Endothelial cell of umbilical vein (primary cell): ENCODE measurements at regions not wholly inside any gene's neighbourhood (a gene's known extent, or its start where the extent isn't known, plus 50 kb on each side); places are given as distances from the start of the nearest gene placed in this dataset.

Experiments
- BruUV-seq: library from RNA; stranded (reverse); fragments of 400-500 nt; replicated peaks from 2 replicates; lab custom pipeline; 2021; lab: Mats Ljungman, UMichigan
- CTCF ChIA-PET: fragments of 300-600, 350-600 bp; sonication (Branson Sonifier 250); formaldehyde crosslinking; loops from one replicate; lab custom pipeline; 2021; ENCODE audit warnings: antibody characterized with exemption, inconsistent platforms; lab: Charles Lee
- POLR2A ChIA-PET: fragments of 300-600, 350-600 bp; sonication (Branson Sonifier 250); formaldehyde crosslinking; loops from one replicate; lab custom pipeline; 2021; ENCODE audit warnings: antibody characterized with exemption, inconsistent platforms; lab: Charles Lee
- DNase-seq: peaks from one replicate; pipeline ENCODE4 v3.0.0-alpha.2; 2011; ENCODE audit warnings: low read depth, low spot score
- FAIRE-seq: peaks from 2 replicates; lab custom pipeline; 2011; peaks lifted over from hg19 to GRCh38; lab: Jason Lieb, UNC
- H2AFZ ChIP-seq: 2 replicates; pipeline ENCODE4 v1.6.0; 2012; ENCODE audit warnings: low read depth, low read length, control low read depth, inconsistent platforms
- H3K27ac ChIP-seq: 2 replicates; pipeline ENCODE4 v1.5.1; 2011; ENCODE audit warnings: low read depth, mild to moderate bottlenecking, control low read depth, low read length, moderate library complexity; ENCODE audit not compliant: insufficient read depth
- H3K27me3 ChIP-seq, 2 experiments: 2 replicates each; pipeline versions ENCODE4 v1.6.0 to v1.6.1; 2011; ENCODE audit warnings: low read length in 2 of 2, mixed read lengths in 1 of 2; ENCODE audit not compliant: control insufficient read depth in 2 of 2, insufficient read depth in 2 of 2
- H3K36me3 ChIP-seq, 2 experiments: 2 replicates in 1 of 2; 3 replicates in 1 of 2; pipeline ENCODE4 v1.5.1; 2011; ENCODE audit warnings: low read length in 2 of 2, mild to moderate bottlenecking in 1 of 2, moderate library complexity in 1 of 2; ENCODE audit not compliant: control insufficient read depth in 2 of 2, insufficient read depth in 2 of 2; ENCODE audit errors: extremely low read depth in 1 of 2
- H3K4me1 ChIP-seq: 3 replicates; pipeline ENCODE4 v1.5.1; 2011; ENCODE audit warnings: mild to moderate bottlenecking, low read length; ENCODE audit not compliant: control insufficient read depth, insufficient read depth; ENCODE audit errors: extremely low read depth
- H3K4me2 ChIP-seq: 2 replicates; pipeline ENCODE4 v1.6.1; 2011; ENCODE audit warnings: low read length, control low read depth, mixed read lengths; ENCODE audit not compliant: insufficient read depth
- H3K4me3 ChIP-seq, 3 experiments: fragments of 200-600 bp in 1 of 3; sonication (generic), shearing (Covaris generic) in 1 of 3; replicated peaks in 1 of 3; 2 replicates each; pipeline ENCODE4 v1.5.1; 2011 to 2016; ENCODE audit warnings: control low read depth in 3 of 3, low read length in 3 of 3, mild to moderate bottlenecking in 2 of 3, inconsistent platforms in 1 of 3, low read depth in 1 of 3, moderate library complexity in 1 of 3; ENCODE audit not compliant: insufficient read depth in 1 of 3
- H3K79me2 ChIP-seq: 2 replicates; pipeline ENCODE4 v1.6.0; 2012; ENCODE audit warnings: low read length, inconsistent platforms; ENCODE audit not compliant: control insufficient read depth, insufficient read depth
- H3K9ac ChIP-seq: replicated peaks from 2 replicates; pipeline ENCODE3; 2011; ENCODE audit warnings: low read length, control low read depth; ENCODE audit not compliant: insufficient read depth; ENCODE audit errors: extremely low read depth
- H3K9me1 ChIP-seq: replicated peaks from 3 replicates; pipeline ENCODE4 v1.6.0; 2011; ENCODE audit warnings: mild to moderate bottlenecking, low read length; ENCODE audit not compliant: control insufficient read depth, insufficient read depth; ENCODE audit errors: extremely low read depth
- H3K9me3 ChIP-seq: replicated peaks from 2 replicates; pipeline ENCODE4 v1.5.1; 2012; ENCODE audit warnings: low read length, inconsistent platforms; ENCODE audit not compliant: control insufficient read depth, insufficient read depth
- H4K20me1 ChIP-seq: replicated peaks from 2 replicates; pipeline ENCODE3; 2011; ENCODE audit warnings: mild to moderate bottlenecking, low read length; ENCODE audit not compliant: control insufficient read depth, insufficient read depth; ENCODE audit errors: extremely low read depth
- CTCF ChIP-seq, 2 donors: IDR thresholded peaks; 1 replicate in 1 of 2; 2 replicates in 1 of 2; pipeline ENCODE4 v1.5.1; 2011; ENCODE audit warnings: low read length in 2 of 2, mild to moderate bottlenecking in 2 of 2, moderate library complexity in 2 of 2, control low read depth in 1 of 2, inconsistent platforms in 1 of 2, low read depth in 1 of 2; ENCODE audit not compliant: insufficient read depth in 1 of 2; ENCODE audit errors: extremely low read depth in 1 of 2
- EZH2 ChIP-seq: IDR thresholded peaks from 2 replicates; pipeline ENCODE4 v1.6.1; 2012; ENCODE audit warnings: borderline replicate concordance, low read depth, mild to moderate bottlenecking, moderate library complexity, low read length, inconsistent platforms; ENCODE audit not compliant: severe bottlenecking
- FOS ChIP-seq: IDR thresholded peaks from 2 replicates; pipeline ENCODE4 v1.6.1; 2011; ENCODE audit warnings: mild to moderate bottlenecking, low read length, moderate library complexity, borderline replicate concordance; ENCODE audit not compliant: insufficient read depth
- GATA2 ChIP-seq: IDR thresholded peaks from 2 replicates; pipeline ENCODE4 v1.7.0; 2011; ENCODE audit warnings: low read depth, mild to moderate bottlenecking, moderate library complexity, mixed read lengths, low read length; ENCODE audit not compliant: insufficient read length, insufficient read depth
- JUN ChIP-seq: IDR thresholded peaks from 2 replicates; pipeline ENCODE4 v1.6.1; 2011; ENCODE audit warnings: borderline replicate concordance, low read depth; ENCODE audit not compliant: insufficient read length, insufficient read depth
- MAX ChIP-seq: IDR thresholded peaks from 2 replicates; pipeline ENCODE4 v1.6.1; 2011; ENCODE audit not compliant: insufficient read depth, insufficient read length
- MYC ChIP-seq: IDR thresholded peaks from one replicate; pipeline ENCODE4 v1.6.1; 2011; ENCODE audit warnings: mild to moderate bottlenecking, low read depth, low read length
- POLR2A ChIP-seq: IDR thresholded peaks from 2 replicates; pipeline ENCODE4 v1.6.1; 2012; ENCODE audit warnings: low read depth, mild to moderate bottlenecking, control low read depth, low read length
- POLR2AphosphoS5 ChIP-seq: IDR thresholded peaks from 2 replicates; pipeline ENCODE4 v1.6.1; 2012; ENCODE audit warnings: low read depth, mild to moderate bottlenecking, control low read depth, low read length, moderate library complexity; ENCODE audit not compliant: insufficient read depth
- dilution Hi-C: fragments of 300-500 bp; cut with MboI; formaldehyde crosslinking; loops from one replicate; pipeline ENCODE4 v1.15.0; 2019; ENCODE audit warnings: low sequenced_read_pairs; ENCODE audit not compliant: extremely low pct_ligation_motif_present
- intact Hi-C: fragments of 100-400 bp; cut with micrococcal nuclease; formaldehyde crosslinking; loops from one replicate; pipeline ENCODE4 v1.10.0; 2022

GRCh38 chr2:72028996-72029395 lies 118.7 kb downstream of the CYP26B1 start:
- intact Hi-C loops: no loop called here
- Histone ChIP-seq H3K9me1 (no peaks in the 10 kb centered on the region), H2AFZ (no peak overlapping the region), H3K9ac (no peak overlapping the region), H3K36me3 (no peaks in the 10 kb centered on the region), H3K27ac (no peak overlapping the region), H3K4me2 (no peak overlapping the region), H3K9me3 (no peaks in the 10 kb centered on the region), H3K79me2 (no peaks in the 10 kb centered on the region), H4K20me1 (no peaks in the 10 kb centered on the region), H3K27me3 (peaks cover 0 to 5% of the 10 kb centered on the region in 2 experiments), H3K4me3 (no peak overlapping the region), H3K4me1 (no peaks in the 10 kb centered on the region)
- BruUV-seq: no TSS peak
- TF ChIP-seq EZH2 (no peak), POLR2A (no peak), MYC (no peak), POLR2AphosphoS5 (no peak), MAX (no peak), GATA2 (no peak), JUN (no peak), FOS (no peak), CTCF (IDR thresholded peaks at IDR 0.05; ENCODE audit: extremely low read depth in 1 of 2, insufficient read depth in 1 of 2, low read depth in 1 of 2, low read length in 2 of 2) (no peak)
- dilution Hi-C loops: no loop called here
- no peak for DNase-seq
- FAIRE-seq: no peak
- ChIA-PET POLR2A (no interaction called here), CTCF (no interaction called here)
